OCI-LY3 (cell line): ENCODE measurements at regions not wholly inside any gene's neighbourhood (a gene's known extent, or its start where the extent isn't known, plus 50 kb on each side); places are given as distances from the start of the nearest gene placed in this dataset.
A peak's percentile ranks its signal among the peaks of the same experiment; 100 is the strongest.

ENCODE experiments used
- H2AFZ ChIP-seq: fragments of 200-600, 300-600 bp; shearing (Covaris generic); 2 replicates; pipeline ENCODE4 v1.6.0; 2014; ENCODE audit warnings: antibody characterized with exemption, low read depth, low read length
- H3K27ac ChIP-seq: fragments of 200-600, 300-600 bp; sonication (generic); 2 replicates; pipeline ENCODE4 v1.5.1; 2014; ENCODE audit warnings: mild to moderate bottlenecking, low read length, moderate library complexity, mixed read lengths
- H3K27me3 ChIP-seq: fragments of 200-600, 300-600 bp; sonication (generic); 2 replicates; pipeline ENCODE4 v1.6.1; 2014; ENCODE audit warnings: low read depth, low read length, mixed read lengths
- H3K36me3 ChIP-seq: fragments of 200-600, 300-600 bp; sonication (generic); replicated peaks from 2 replicates; pipeline ENCODE3; 2014; ENCODE audit warnings: low read depth, low read length, mixed read lengths
- H3K4me1 ChIP-seq: fragments of 300-600, 200-600 bp; sonication (generic); 2 replicates; pipeline ENCODE4 v1.6.1; 2014; ENCODE audit warnings: low read length, mixed read lengths
- H3K4me2 ChIP-seq: fragments of 200-600, 300-600 bp; sonication (generic); 2 replicates; pipeline ENCODE4 v1.6.1; 2014; ENCODE audit warnings: low read length, mixed read lengths
- H3K4me3 ChIP-seq: fragments of 300-600, 200-600 bp; sonication (generic); 2 replicates; pipeline ENCODE4 v1.5.1; 2014; ENCODE audit warnings: antibody characterized with exemption, mild to moderate bottlenecking, low read length, moderate library complexity
- H3K79me2 ChIP-seq: fragments of 300-600, 200-600 bp; shearing (Covaris generic); 2 replicates; pipeline ENCODE4 v1.6.1; 2014; ENCODE audit warnings: mild to moderate bottlenecking, low read length, mixed read lengths
- H3K9ac ChIP-seq: fragments of 300-600, 200-600 bp; shearing (Covaris generic); 2 replicates; pipeline ENCODE4 v1.6.0; 2014; ENCODE audit warnings: mild to moderate bottlenecking, low read length, moderate library complexity
- H3K9me3 ChIP-seq: fragments of 200-600, 300-600 bp; shearing (Covaris generic); 2 replicates; pipeline ENCODE4 v1.6.1; 2014; ENCODE audit warnings: low read length, mixed read lengths; ENCODE audit not compliant: insufficient read depth
- H4K20me1 ChIP-seq: fragments of 200-600, 300-600 bp; sonication (generic); 2 replicates; pipeline ENCODE4 v1.6.1; 2016; ENCODE audit warnings: low read length, mixed read lengths; ENCODE audit not compliant: insufficient read depth
- EZH2phosphoT487 ChIP-seq: fragments of 200-600 bp; shearing (Covaris generic); IDR thresholded peaks from 2 replicates; pipeline ENCODE4 v1.6.1; 2018; ENCODE audit warnings: antibody characterized with exemption, mixed run types, low read depth
- TF ChIP-seq, protein P1 (sequence below): fragments of 200-600, 300-600 bp; sonication (generic); IDR thresholded peaks from 2 replicates; pipeline ENCODE4 v1.5.1; 2014; ENCODE audit warnings: antibody characterized with exemption, low read length, low read depth

DNA sequence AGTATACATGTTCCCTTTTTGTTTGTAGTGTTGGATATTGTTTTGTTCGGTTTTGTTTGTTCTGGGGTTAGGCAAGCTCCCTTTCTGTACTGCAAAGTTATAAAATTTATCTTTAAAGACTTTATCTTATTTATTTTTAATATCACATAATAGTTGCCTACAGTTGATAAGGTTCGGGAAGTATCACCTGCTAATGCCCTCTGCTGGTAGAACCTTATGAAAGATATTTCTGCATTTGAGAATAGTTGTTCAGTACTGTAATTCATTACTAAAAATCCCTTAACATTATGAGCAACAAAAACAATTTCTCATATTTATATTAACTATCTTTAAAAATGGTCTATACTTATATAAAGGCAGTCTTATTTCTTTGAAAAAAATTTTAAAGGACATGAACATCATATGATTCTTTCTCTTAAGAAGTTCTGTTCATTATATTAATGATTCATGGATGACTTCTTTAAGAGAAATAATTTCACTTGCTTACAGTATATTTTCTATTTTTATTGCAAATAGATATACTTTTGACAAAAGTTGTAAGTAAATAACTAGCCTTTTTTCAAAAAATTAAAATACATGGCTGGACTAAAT is 1126.8 kb downstream of the SI start:
- Histone ChIP-seq H3K4me1 (no peaks in the 10 kb centered on the region), H3K79me2 (no peaks in the 10 kb centered on the region)
- TF ChIP-seq, protein P1, sequence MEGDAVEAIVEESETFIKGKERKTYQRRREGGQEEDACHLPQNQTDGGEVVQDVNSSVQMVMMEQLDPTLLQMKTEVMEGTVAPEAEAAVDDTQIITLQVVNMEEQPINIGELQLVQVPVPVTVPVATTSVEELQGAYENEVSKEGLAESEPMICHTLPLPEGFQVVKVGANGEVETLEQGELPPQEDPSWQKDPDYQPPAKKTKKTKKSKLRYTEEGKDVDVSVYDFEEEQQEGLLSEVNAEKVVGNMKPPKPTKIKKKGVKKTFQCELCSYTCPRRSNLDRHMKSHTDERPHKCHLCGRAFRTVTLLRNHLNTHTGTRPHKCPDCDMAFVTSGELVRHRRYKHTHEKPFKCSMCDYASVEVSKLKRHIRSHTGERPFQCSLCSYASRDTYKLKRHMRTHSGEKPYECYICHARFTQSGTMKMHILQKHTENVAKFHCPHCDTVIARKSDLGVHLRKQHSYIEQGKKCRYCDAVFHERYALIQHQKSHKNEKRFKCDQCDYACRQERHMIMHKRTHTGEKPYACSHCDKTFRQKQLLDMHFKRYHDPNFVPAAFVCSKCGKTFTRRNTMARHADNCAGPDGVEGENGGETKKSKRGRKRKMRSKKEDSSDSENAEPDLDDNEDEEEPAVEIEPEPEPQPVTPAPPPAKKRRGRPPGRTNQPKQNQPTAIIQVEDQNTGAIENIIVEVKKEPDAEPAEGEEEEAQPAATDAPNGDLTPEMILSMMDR = peak; percentile 55
- no peak for TF ChIP-seq EZH2phosphoT487

DNA sequence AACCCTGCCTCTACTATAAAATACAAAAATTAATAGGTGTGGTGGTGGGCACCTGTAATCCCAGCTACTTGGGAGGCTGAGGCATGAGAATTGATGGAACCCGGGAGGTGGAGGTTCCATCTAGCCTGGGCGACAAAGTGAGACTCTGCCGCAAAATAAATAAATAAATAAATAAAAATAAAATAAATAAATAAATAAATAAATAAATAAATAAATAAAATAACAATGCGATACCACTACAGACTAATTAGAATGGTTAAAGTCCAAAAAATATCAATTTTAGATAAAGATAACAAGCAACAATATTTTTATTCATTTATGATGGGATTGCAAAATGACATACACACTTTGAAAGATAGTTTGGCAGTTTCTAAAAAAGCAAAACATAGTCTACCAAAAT is 1131.5 kb downstream of the SI start:
- H3K9me3 ChIP-seq = no peaks in the 10 kb centered on the region
- H3K4me3 ChIP-seq = no peak overlapping the region

More for the DNA sequence above, 1126.8 kb downstream of the SI start:
- Histone ChIP-seq H2AFZ (no peak overlapping the region), H3K4me2 (no peak overlapping the region), H4K20me1 (no peaks in the 10 kb centered on the region), H3K27me3 (no peaks in the 10 kb centered on the region), H3K4me3 (no peak overlapping the region), H3K9ac (no peak overlapping the region), H3K27ac (no peak overlapping the region), H3K9me3 (no peaks in the 10 kb centered on the region), H3K36me3 (no peaks in the 10 kb centered on the region)

DNA sequence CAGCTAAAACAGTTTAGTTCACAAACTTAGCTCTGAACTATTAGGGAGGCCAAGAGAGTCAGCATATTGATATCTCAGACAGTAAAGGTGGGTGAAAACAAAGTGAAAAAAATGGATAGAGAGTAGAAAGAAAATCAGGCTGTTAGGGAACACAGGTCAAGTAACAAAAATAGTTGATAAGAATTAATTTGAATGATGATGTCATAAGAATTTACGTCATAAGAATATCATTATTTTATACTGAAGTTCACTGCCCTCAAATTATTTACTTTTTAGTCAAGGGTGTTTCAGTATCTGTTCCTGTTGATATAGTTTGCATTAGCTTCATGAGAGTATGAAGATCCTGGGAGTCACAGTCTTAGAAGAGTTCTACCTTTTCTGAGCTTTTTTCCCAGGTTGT is 1134.6 kb downstream of the SI start:
- no peaks in the 10 kb centered on the region for H4K20me1 ChIP-seq
- no peak for TF ChIP-seq EZH2phosphoT487
- TF ChIP-seq, protein P1 = no peak

More for the DNA sequence above, 1131.5 kb downstream of the SI start:
- no peaks in the 10 kb centered on the region for H3K79me2 ChIP-seq
- H3K4me2 ChIP-seq = no peak overlapping the region
- no peaks in the 10 kb centered on the region for H3K36me3 ChIP-seq
- no peak overlapping the region for H3K27ac ChIP-seq
- H3K27me3 ChIP-seq = no peaks in the 10 kb centered on the region
- H3K9ac ChIP-seq = no peak overlapping the region
- H2AFZ ChIP-seq = no peak overlapping the region
- no peaks in the 10 kb centered on the region for H3K4me1 ChIP-seq
- TF ChIP-seq, protein P1 = no peak
- no peak for TF ChIP-seq EZH2phosphoT487
- H4K20me1 ChIP-seq = no peaks in the 10 kb centered on the region

DNA sequence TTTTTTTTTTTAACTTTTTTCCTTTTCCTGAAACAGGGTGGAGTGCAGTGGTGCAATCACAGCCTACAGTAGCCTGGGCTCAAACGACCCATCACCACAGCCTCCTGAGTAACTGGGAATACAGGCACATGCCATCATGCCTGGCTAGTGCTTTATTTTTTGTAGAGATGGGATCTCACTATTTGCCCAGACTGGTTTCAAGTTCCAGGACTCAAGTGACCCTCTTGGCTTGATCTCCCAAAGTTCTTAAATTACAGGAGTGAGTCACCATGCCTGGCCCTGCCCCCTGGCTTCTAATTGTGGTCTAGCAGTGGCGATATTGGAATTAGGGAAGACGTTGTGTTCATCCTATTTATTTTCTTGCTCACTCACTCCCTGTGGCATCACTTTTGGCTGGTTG is 1138.4 kb downstream of the SI start:
- Histone ChIP-seq H4K20me1 (no peaks in the 10 kb centered on the region), H3K27ac (no peak overlapping the region), H2AFZ (peak overlapping the region; percentile 11; the same call in 1 of the 2 replicates), H3K4me2 (no peak overlapping the region), H3K27me3 (no peaks in the 10 kb centered on the region), H3K36me3 (no peaks in the 10 kb centered on the region), H3K4me3 (no peak overlapping the region), H3K4me1 (no peaks in the 10 kb centered on the region), H3K79me2 (no peaks in the 10 kb centered on the region), H3K9ac (no peak overlapping the region), H3K9me3 (no peaks in the 10 kb centered on the region)
- TF ChIP-seq, protein P1 = no peak
- no peak for TF ChIP-seq EZH2phosphoT487

More for the DNA sequence above, 1134.6 kb downstream of the SI start:
- H3K9ac ChIP-seq = no peak overlapping the region
- H3K4me1 ChIP-seq = no peaks in the 10 kb centered on the region
- H3K4me2 ChIP-seq = no peak overlapping the region
- H3K4me3 ChIP-seq = no peak overlapping the region
- no peaks in the 10 kb centered on the region for H3K27me3 ChIP-seq
- H3K79me2 ChIP-seq = no peaks in the 10 kb centered on the region
- no peak overlapping the region for H3K27ac ChIP-seq
- no peaks in the 10 kb centered on the region for H3K9me3 ChIP-seq
- 0 out of 2 replicates have a peak overlapping the region, but pooled peaks have one; percentile 28 for H2AFZ ChIP-seq
- no peaks in the 10 kb centered on the region for H3K36me3 ChIP-seq
